DMS153 treated with DMSO at 0.1 percent for 48 hours (cell line): ENCODE measurements at regions not wholly inside any gene's neighbourhood (a gene's known extent, or its start where the extent isn't known, plus 50 kb on each side); places are given as distances from the start of the nearest gene placed in this dataset.
"Not testable (repeated sequence)": the region's sequence is repeated elsewhere in the genome, so short reads cannot be mapped to it uniquely, and the experiment has no call there.

Source experiments
- DNase-seq: peaks from one replicate; lab custom pipeline; 2025; ENCODE audit not compliant: unreplicated experiment; lab: John Stamatoyannopoulos, UW

GRCh38 chr10:117601716-117602115 lies 59.2 kb downstream of the EMX2 start:
- DNase-seq = no peak

- no peak for DNase-seq
Observed at GRCh38 chr10:117603081-117603480, 60.5 kb downstream of the EMX2 start.

- DNase-seq = no peak
Observed at GRCh38 chr10:117603726-117604125, 61.2 kb downstream of the EMX2 start.

- no peak for DNase-seq
Observed at GRCh38 chr10:117609095-117609795, 66.7 kb downstream of the EMX2 start.

GRCh38 chr10:117609796-117610170 lies 67.2 kb downstream of the EMX2 start:
- no peak for DNase-seq

- DNase-seq = no peak
Observed at GRCh38 chr10:117610321-117610720, 67.8 kb downstream of the EMX2 start.

GRCh38 chr10:117612113-117612512 lies 69.6 kb downstream of the EMX2 start:
- no peak for DNase-seq

GRCh38 chr10:117615649-117616048 lies 73.1 kb downstream of the EMX2 start:
- DNase-seq = no peak

GRCh38 chr10:117616179-117616578 lies 73.6 kb downstream of the EMX2 start:
- DNase-seq = no peak

- no peak for DNase-seq
Observed at GRCh38 chr10:117617086-117617485, 74.5 kb downstream of the EMX2 start.

GRCh38 chr10:117617659-117618058 lies 75.1 kb downstream of the EMX2 start:
- no peak for DNase-seq

GRCh38 chr10:117619223-117619622 lies 76.7 kb downstream of the EMX2 start:
- DNase-seq = no peak

- no peak for DNase-seq
Observed at GRCh38 chr10:117619707-117620405, 77.3 kb downstream of the EMX2 start.

- DNase-seq = no peak
Observed at GRCh38 chr10:117621196-117621595, 78.7 kb downstream of the EMX2 start.

- no peak for DNase-seq
Observed at GRCh38 chr10:117621795-117622420, 79.4 kb downstream of the EMX2 start.

GRCh38 chr10:117622471-117623184 lies 80.1 kb downstream of the EMX2 start:
- no peak for DNase-seq

GRCh38 chr10:117626228-117626627 lies 83.7 kb downstream of the EMX2 start:
- DNase-seq = no peak

- DNase-seq = no peak
Observed at GRCh38 chr10:117627561-117627960, 85.0 kb downstream of the EMX2 start.

- DNase-seq = not testable (repeated sequence)
Observed at GRCh38 chr10:117629717-117630116, 87.2 kb downstream of the EMX2 start.

- DNase-seq = no peak
Observed at GRCh38 chr10:117631276-117632145, 89.0 kb downstream of the EMX2 start.

GRCh38 chr10:117632406-117632805 lies 89.9 kb downstream of the EMX2 start:
- DNase-seq = no peak
